ENCODE measurements at regions not wholly inside any gene's neighbourhood (a gene's known extent, or its start where the extent isn't known, plus 50 kb on each side); places are given as distances from the start of the nearest gene placed in this dataset.

- TF ChIP-seq CTCF (conservative IDR thresholded peaks at IDR 0.05; ENCODE audit: low read length): no peak
- no peak for TF ChIP-seq EZH2phosphoT487 (IDR thresholded peaks at IDR 0.05; ENCODE audit: borderline replicate concordance, low read depth, low read length)
- Histone ChIP-seq H3K36me3 (ENCODE audit: insufficient read depth, low read length) (no peaks in the 10 kb centered on the region), H3K79me2 (ENCODE audit: insufficient read depth, low read depth, low read length) (no peaks in the 10 kb centered on the region), H3K9me3 (ENCODE audit: low read length) (no peaks in the 10 kb centered on the region), H3K9me2 (ENCODE audit: insufficient read depth, low read length) (no peaks in the 10 kb centered on the region), H3K4me3 (ENCODE audit: low read depth, low read length, poor library complexity, severe bottlenecking) (no peak overlapping the region), H3K4me2 (ENCODE audit: low read length) (no peak overlapping the region), H4K20me1 (ENCODE audit: insufficient read depth, low read length) (no peaks in the 10 kb centered on the region), H2AFZ (ENCODE audit: low read length) (no peak overlapping the region), H3K4me1 (ENCODE audit: insufficient read depth, low read length, poor library complexity, severe bottlenecking) (no peaks in the 10 kb centered on the region), H3K27ac (ENCODE audit: low read depth, low read length, poor library complexity, severe bottlenecking) (no peak overlapping the region)
- ChIA-PET POLR2A (no interaction called here), CTCF (ENCODE audit: unreplicated experiment) (no interaction called here)
- intact Hi-C loops (cut with micrococcal nuclease; ENCODE audit: unreplicated experiment): no loop called here
- no TSS peak for BruUV-seq (replicated peaks)
- DNase-seq (ENCODE audit: low spot score): no peak
Observed at GRCh38 chr10:107899502-107900062, 735.1 kb upstream of the SORCS1 start.

- Histone ChIP-seq H3K36me3 (ENCODE audit: insufficient read depth, low read length) (no peaks in the 10 kb centered on the region), H4K20me1 (ENCODE audit: insufficient read depth, low read length) (no peaks in the 10 kb centered on the region), H3K9me3 (ENCODE audit: low read length) (no peaks in the 10 kb centered on the region), H3K4me3 (ENCODE audit: low read depth, low read length, poor library complexity, severe bottlenecking) (no peak overlapping the region), H3K9me2 (ENCODE audit: insufficient read depth, low read length) (no peaks in the 10 kb centered on the region), H2AFZ (ENCODE audit: low read length) (no peak overlapping the region), H3K4me2 (ENCODE audit: low read length) (no peak overlapping the region), H3K27ac (ENCODE audit: low read depth, low read length, poor library complexity, severe bottlenecking) (no peak overlapping the region), H3K4me1 (ENCODE audit: insufficient read depth, low read length, poor library complexity, severe bottlenecking) (no peaks in the 10 kb centered on the region), H3K79me2 (ENCODE audit: insufficient read depth, low read depth, low read length) (no peaks in the 10 kb centered on the region)
- intact Hi-C loops (cut with micrococcal nuclease; ENCODE audit: unreplicated experiment): no loop called here
- POLR2A ChIA-PET: no interaction called here
- CTCF ChIA-PET (ENCODE audit: unreplicated experiment): no interaction called here
- no peak for DNase-seq (ENCODE audit: low spot score)
- no TSS peak for BruUV-seq (replicated peaks)
- TF ChIP-seq EZH2phosphoT487 (IDR thresholded peaks at IDR 0.05; ENCODE audit: borderline replicate concordance, low read depth, low read length): no peak
Observed at GRCh38 chr10:107899075-107899474, 734.6 kb upstream of the SORCS1 start.

DNA sequence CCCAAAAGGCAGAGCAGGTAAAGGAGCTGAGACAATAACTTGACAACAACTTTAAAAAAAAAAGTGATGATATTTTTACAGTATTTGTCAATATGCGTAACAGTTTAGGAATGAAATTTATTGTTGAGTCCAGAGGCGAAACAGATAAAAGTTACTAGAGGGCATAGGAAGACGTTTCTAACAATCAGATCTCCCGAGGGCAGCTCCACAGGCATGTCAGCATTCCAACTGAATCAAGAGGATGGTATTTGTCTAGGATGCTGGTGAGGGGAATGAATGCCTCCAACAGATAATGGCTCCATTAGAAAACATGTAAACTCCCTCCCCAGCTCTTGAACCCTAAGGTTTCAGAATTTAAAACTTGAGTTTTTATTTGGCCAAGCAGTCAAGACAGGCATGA is 733.9 kb upstream of the SORCS1 start:
- Histone ChIP-seq H3K79me2 (ENCODE audit: insufficient read depth, low read depth, low read length) (no peaks in the 10 kb centered on the region), H3K4me1 (ENCODE audit: insufficient read depth, low read length, poor library complexity, severe bottlenecking) (no peaks in the 10 kb centered on the region), H2AFZ (ENCODE audit: low read length) (no peak overlapping the region), H4K20me1 (ENCODE audit: insufficient read depth, low read length) (no peaks in the 10 kb centered on the region), H3K4me3 (ENCODE audit: low read depth, low read length, poor library complexity, severe bottlenecking) (no peak overlapping the region), H3K36me3 (ENCODE audit: insufficient read depth, low read length) (no peaks in the 10 kb centered on the region), H3K4me2 (ENCODE audit: low read length) (no peak overlapping the region), H3K27ac (ENCODE audit: low read depth, low read length, poor library complexity, severe bottlenecking) (no peak overlapping the region), H3K9me2 (ENCODE audit: insufficient read depth, low read length) (no peaks in the 10 kb centered on the region), H3K9me3 (ENCODE audit: low read length) (no peaks in the 10 kb centered on the region)
- intact Hi-C loops (cut with micrococcal nuclease; ENCODE audit: unreplicated experiment): no loop called here
- POLR2A ChIA-PET: interaction anchor here (0.5 to 0.7 kb wide), 3 partner anchors 918 to 1327 kb away, joined by 3 read pairs; no protein-coding TSS in a partner anchor
- no peak for TF ChIP-seq CTCF (conservative IDR thresholded peaks at IDR 0.05; ENCODE audit: low read length)
- no peak for TF ChIP-seq EZH2phosphoT487 (IDR thresholded peaks at IDR 0.05; ENCODE audit: borderline replicate concordance, low read depth, low read length)
- no peak for DNase-seq (ENCODE audit: low spot score)
- CTCF ChIA-PET (ENCODE audit: unreplicated experiment): no interaction called here
- BruUV-seq (replicated peaks): no TSS peak

Data from OCI-LY7 (cell line).